ENCODE measurements at regions not wholly inside any gene's neighbourhood (a gene's known extent, or its start where the extent isn't known, plus 50 kb on each side); places are given as distances from the start of the nearest gene placed in this dataset.

DNA sequence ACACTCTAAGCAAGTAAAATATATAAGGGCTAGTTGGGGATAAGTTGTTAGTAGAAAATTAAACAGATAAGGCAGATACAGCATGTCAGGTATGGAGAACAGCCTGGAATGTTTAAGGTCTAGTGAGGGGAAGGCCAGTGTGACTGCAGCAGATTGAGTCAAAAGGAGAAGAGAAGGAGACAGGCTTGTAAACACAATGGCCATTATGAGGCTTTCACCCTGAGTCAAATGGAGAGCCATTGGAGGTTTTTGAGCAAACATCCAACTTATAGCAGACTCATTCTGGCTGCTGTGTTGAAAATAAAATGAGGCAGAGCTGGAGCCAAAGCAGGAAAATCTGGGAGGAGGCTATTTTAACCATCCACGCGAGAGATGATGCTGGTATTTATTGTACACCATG lies 142.0 kb downstream of the DUSP6 start:
- no peak overlapping the region for H3K4me2 ChIP-seq (ENCODE audit: low read depth, low read length)
- DNase-seq = no peak
- no peak overlapping the region for H3K9ac ChIP-seq (ENCODE audit: low read length)

DNA sequence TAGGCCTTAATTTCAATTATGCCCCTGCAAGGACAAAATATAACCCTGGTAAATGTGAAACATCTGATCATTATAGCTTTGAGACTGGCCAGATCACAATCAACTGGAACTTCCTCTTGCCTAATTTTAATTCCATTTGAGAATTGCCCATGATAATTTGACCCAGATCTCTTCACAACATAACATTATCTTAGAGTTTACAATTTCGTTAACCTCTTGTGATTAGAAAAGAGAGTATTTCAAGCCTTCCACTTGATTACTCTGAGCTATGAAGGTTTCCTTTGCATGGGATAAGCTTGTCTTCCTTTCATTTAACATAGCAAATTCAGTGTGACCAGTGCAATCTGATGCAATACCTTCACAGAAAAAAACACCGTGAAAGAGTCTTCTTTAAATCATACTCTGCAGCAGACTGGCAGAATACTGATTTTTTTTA lies 143.6 kb downstream of the DUSP6 start:
- H3K4me3 ChIP-seq (ENCODE audit: low read length) = no peak overlapping the region
- H3K9me3 ChIP-seq (replicated peaks; ENCODE audit: insufficient read depth, low read length) = no peaks in the 10 kb centered on the region
- H3K27ac ChIP-seq (ENCODE audit: low read length) = no peak overlapping the region
- DNase-seq = no peak
- H3F3A ChIP-seq (ENCODE audit: insufficient read depth, low read length) = no peaks in the 10 kb centered on the region
- no peaks in the 10 kb centered on the region for H3K79me2 ChIP-seq (ENCODE audit: low read length)
- TF ChIP-seq, protein P1, sequence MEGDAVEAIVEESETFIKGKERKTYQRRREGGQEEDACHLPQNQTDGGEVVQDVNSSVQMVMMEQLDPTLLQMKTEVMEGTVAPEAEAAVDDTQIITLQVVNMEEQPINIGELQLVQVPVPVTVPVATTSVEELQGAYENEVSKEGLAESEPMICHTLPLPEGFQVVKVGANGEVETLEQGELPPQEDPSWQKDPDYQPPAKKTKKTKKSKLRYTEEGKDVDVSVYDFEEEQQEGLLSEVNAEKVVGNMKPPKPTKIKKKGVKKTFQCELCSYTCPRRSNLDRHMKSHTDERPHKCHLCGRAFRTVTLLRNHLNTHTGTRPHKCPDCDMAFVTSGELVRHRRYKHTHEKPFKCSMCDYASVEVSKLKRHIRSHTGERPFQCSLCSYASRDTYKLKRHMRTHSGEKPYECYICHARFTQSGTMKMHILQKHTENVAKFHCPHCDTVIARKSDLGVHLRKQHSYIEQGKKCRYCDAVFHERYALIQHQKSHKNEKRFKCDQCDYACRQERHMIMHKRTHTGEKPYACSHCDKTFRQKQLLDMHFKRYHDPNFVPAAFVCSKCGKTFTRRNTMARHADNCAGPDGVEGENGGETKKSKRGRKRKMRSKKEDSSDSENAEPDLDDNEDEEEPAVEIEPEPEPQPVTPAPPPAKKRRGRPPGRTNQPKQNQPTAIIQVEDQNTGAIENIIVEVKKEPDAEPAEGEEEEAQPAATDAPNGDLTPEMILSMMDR (IDR thresholded peaks at IDR 0.05; ENCODE audit: low read length) = no peak
- TF ChIP-seq EZH2phosphoT487 (IDR thresholded peaks at IDR 0.05; ENCODE audit: low read length) = no peak
- no peak for TF ChIP-seq EZH2 (optimal IDR thresholded peaks at IDR 0.05; ENCODE audit: low read depth, low read length)
- no peaks in the 10 kb centered on the region for H3K36me3 ChIP-seq (replicated peaks; ENCODE audit: insufficient read depth, low read length)
- no peaks in the 10 kb centered on the region for H3K9me2 ChIP-seq (replicated peaks; ENCODE audit: insufficient read depth, low read length)
- no peak overlapping the region for H3K9ac ChIP-seq (ENCODE audit: low read length)
- H4K20me1 ChIP-seq (ENCODE audit: insufficient read depth, low read length) = no peaks in the 10 kb centered on the region
- no peaks in the 10 kb centered on the region for H3K27me3 ChIP-seq (replicated peaks; ENCODE audit: insufficient read depth, low read length)
- no peak overlapping the region for H3K4me2 ChIP-seq (ENCODE audit: low read depth, low read length)
- no peaks in the 10 kb centered on the region for H3K4me1 ChIP-seq (ENCODE audit: low read length)
- no peak overlapping the region for H2AFZ ChIP-seq (ENCODE audit: low read length)

More for the DNA sequence above, 142.0 kb downstream of the DUSP6 start:
- Histone ChIP-seq H3K9me3 (replicated peaks; ENCODE audit: insufficient read depth, low read length) (no peaks in the 10 kb centered on the region), H3K9me2 (replicated peaks; ENCODE audit: insufficient read depth, low read length) (no peaks in the 10 kb centered on the region), H3F3A (ENCODE audit: insufficient read depth, low read length) (no peaks in the 10 kb centered on the region), H3K36me3 (replicated peaks; ENCODE audit: insufficient read depth, low read length) (no peaks in the 10 kb centered on the region), H3K27ac (ENCODE audit: low read length) (no peak overlapping the region), H3K4me3 (ENCODE audit: low read length) (no peak overlapping the region), H3K27me3 (replicated peaks; ENCODE audit: insufficient read depth, low read length) (no peaks in the 10 kb centered on the region), H4K20me1 (ENCODE audit: insufficient read depth, low read length) (no peaks in the 10 kb centered on the region), H3K79me2 (ENCODE audit: low read length) (no peaks in the 10 kb centered on the region), H2AFZ (ENCODE audit: low read length) (no peak overlapping the region), H3K4me1 (ENCODE audit: low read length) (no peaks in the 10 kb centered on the region)
- TF ChIP-seq, protein P1 (IDR thresholded peaks at IDR 0.05; ENCODE audit: low read length) = no peak
- TF ChIP-seq EZH2phosphoT487 (IDR thresholded peaks at IDR 0.05; ENCODE audit: low read length) (no peak), EZH2 (optimal IDR thresholded peaks at IDR 0.05; ENCODE audit: low read depth, low read length) (no peak)

DNA sequence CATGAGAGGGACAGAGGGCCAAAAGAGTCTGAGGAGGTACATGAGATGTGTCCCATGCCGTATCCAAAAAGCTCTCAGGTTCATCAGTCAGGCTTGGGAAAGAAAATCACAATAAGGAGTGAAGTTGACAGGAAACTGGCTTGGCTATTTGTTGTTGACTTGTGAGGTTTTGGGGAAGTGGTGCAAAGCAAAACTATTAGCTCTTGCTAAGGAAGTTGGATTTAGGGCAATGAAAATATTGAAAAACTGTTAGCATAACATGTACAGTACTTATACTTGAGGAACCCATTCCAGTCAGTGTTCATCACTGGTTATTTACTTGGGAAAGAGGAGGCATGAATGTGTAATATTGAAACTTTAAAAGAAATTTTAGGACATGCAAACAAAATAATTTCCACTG lies 145.9 kb downstream of the DUSP6 start:
- no peak overlapping the region for H3K4me2 ChIP-seq (ENCODE audit: low read depth, low read length)
- H3K27me3 ChIP-seq (replicated peaks; ENCODE audit: insufficient read depth, low read length) = no peaks in the 10 kb centered on the region
- H3K4me3 ChIP-seq (ENCODE audit: low read length) = no peak overlapping the region
- no peaks in the 10 kb centered on the region for H3F3A ChIP-seq (ENCODE audit: insufficient read depth, low read length)
- H4K20me1 ChIP-seq (ENCODE audit: insufficient read depth, low read length) = no peaks in the 10 kb centered on the region
- no peaks in the 10 kb centered on the region for H3K9me2 ChIP-seq (replicated peaks; ENCODE audit: insufficient read depth, low read length)
- no peak overlapping the region for H2AFZ ChIP-seq (ENCODE audit: low read length)
- H3K9me3 ChIP-seq (replicated peaks; ENCODE audit: insufficient read depth, low read length) = no peaks in the 10 kb centered on the region
- no peaks in the 10 kb centered on the region for H3K79me2 ChIP-seq (ENCODE audit: low read length)
- no peak for TF ChIP-seq EZH2phosphoT487 (IDR thresholded peaks at IDR 0.05; ENCODE audit: low read length)
- TF ChIP-seq, protein P1 (IDR thresholded peaks at IDR 0.05; ENCODE audit: low read length) = no peak
- no peak for TF ChIP-seq EZH2 (optimal IDR thresholded peaks at IDR 0.05; ENCODE audit: low read depth, low read length)
- H3K36me3 ChIP-seq (replicated peaks; ENCODE audit: insufficient read depth, low read length) = no peaks in the 10 kb centered on the region
- H3K9ac ChIP-seq (ENCODE audit: low read length) = no peak overlapping the region
- DNase-seq = no peak
- no peaks in the 10 kb centered on the region for H3K4me1 ChIP-seq (ENCODE audit: low read length)
- no peak overlapping the region for H3K27ac ChIP-seq (ENCODE audit: low read length)

All from MM.1S (cell line).